Stimulated activated CD8-positive, alpha-beta memory T cell treated with anti-CD3 and anti-CD28 coated beads, Interleukin-7, amount 100 ng/mL, for 24 hours (primary cell): ENCODE measurements at regions not wholly inside any gene's neighbourhood (a gene's known extent, or its start where the extent isn't known, plus 50 kb on each side); places are given as distances from the start of the nearest gene placed in this dataset.

Source experiments
- DNase-seq: peaks from one replicate; pipeline ENCODE4 v3.0.0-alpha.2; 2020; ENCODE audit warnings: low read depth

DNA sequence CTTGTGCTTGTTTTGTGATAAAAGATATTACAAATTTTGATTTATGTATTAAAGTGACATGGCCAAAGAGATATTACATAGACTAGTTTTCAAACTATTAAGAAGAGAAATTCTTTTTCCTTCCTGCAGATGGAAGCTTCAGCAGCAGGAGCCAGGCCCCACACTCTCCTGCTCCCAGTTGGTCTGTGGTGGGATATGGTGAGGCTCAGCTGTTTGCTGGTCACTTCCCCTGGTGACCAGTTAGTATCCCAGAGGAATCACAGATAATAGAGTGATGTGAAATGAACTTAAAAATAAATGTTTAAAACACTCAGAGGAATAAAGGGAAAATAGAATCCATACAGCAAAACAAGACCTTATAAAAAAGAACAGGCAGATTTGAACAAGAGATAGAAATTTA lies 154.7 kb downstream of the KTN1 start:
- DNase-seq: no peak

- DNase-seq: no peak
Observed at GRCh38 chr14:55739967-55740648, 160.1 kb downstream of the KTN1 start.

- DNase-seq: no peak
Observed at GRCh38 chr14:55740649-55740989, 160.6 kb downstream of the KTN1 start.

GRCh38 chr14:55741240-55741639 lies 161.2 kb downstream of the KTN1 start:
- DNase-seq: no peak

DNA sequence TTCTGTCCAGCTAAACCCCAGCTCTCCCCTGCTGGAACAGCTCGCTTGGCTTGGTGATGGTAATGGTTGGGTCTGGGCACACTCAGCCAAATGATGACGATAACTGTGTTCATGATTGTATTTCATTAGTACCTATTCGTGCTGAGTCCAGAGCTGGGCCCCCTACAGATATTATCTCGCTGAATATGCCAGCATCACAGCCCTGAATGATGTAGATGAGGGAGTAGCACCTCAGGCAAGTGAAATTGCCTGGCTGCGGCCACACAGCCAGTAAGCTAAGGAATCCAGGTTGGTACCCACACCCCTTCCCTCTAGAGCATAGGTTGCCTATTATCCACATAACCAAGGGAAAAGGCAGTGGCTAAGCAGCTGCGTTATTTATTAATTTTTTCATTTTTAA lies 163.5 kb downstream of the KTN1 start:
- no peak for DNase-seq

DNA sequence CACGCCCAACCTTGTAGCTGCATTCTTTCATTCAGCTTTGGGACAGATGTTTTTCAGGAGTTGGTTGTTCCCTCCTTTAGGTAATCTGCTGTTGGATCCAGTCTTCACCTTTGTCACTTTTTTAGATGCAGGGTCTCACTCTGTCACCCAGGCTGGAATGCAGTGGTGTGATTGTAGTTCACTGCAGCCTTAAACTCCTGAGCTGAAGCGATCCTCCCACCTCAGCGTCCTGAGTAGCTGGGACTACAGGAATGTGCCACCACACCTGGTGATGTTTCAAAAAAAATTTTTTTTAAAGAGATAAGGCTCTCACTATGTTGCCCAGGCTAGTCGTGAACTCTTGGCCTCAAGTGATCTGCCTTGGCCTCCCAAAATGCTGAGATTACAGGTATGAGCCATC lies 164.3 kb downstream of the KTN1 start:
- DNase-seq: no peak

DNA sequence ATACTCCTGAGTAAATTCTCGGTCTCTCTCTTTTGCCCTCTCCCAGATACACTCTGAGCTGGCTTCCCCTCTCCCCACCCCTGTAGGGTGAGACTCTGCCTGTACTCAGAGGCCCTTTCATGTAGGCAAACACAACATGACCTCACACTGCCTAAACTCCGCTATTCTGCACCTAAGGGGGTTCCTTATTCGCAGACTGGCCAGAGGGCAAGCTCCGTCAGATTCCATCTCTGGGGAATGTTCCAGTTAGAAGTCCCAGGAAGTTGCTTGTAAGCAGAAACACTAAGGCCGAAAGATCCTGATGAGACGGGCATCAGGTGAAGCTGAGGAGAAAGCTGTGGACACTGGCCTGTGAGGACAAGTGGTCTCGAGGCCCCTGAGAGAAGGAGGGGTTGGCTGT lies 165.9 kb downstream of the KTN1 start:
- DNase-seq: no peak

GRCh38 chr14:55746558-55746957 lies 166.6 kb downstream of the KTN1 start:
- DNase-seq: no peak

- DNase-seq: no peak
Observed at GRCh38 chr14:55747186-55747585, 167.2 kb downstream of the KTN1 start.

- no peak for DNase-seq
Observed at GRCh38 chr14:55749201-55749812, 169.3 kb downstream of the KTN1 start.

DNA sequence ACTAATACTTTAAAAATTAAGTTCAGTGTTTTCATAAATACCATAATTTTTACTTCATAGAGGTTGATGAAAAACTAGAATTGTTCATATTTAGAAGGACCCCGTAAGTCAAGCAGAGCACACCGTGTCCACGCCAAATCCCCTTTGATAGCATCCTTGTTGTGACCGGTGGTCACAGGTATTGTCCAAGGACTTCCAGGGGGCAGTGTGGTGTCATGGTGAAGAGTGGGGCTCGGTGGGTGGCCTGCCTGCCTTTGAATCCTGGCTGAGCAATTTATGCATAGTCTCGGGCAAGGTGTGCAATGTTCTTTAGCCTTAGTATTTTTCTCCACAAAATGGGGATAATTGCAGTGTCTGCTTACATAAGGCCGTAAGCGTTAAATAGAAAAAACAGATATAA lies 169.9 kb downstream of the KTN1 start:
- no peak for DNase-seq

DNA sequence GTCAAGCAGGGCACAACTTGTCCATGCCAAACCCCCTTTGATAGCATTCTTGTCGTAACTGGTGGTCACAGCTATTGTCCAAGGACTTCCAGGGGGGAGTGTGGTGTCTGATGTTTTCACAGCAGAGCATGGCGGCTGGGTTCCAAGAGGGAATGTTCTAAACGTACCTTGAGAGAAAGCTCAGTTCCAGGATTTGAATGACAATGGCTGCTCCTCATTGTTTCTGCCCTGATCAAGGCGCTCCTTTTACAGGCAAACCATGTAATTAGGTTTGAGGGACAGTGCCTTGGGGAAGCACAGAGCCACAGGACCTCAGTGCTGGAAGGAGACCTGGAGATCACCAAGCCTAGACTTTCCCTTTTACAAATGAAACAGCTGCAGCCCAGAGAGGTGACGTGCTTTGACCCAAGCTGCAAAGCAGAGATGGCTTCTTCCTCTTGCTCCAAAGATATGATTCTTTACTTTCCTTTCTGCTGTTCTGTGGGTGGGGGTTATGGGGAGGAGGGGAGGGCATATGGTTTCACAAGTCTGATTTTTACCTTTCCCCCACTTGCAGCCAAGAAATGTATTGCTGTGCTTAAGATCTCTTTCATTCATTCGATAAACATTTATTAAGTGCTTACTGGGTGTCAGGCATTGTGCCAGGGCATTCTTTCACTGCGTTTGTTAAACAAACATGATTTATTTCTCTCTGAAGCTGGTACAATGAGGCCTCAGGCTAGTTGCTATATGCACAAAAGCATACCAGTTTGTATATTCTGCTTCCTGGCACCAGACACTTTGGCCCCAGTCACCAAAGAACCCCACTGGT lies 172.8 kb downstream of the KTN1 start:
- DNase-seq: no peak

DNA sequence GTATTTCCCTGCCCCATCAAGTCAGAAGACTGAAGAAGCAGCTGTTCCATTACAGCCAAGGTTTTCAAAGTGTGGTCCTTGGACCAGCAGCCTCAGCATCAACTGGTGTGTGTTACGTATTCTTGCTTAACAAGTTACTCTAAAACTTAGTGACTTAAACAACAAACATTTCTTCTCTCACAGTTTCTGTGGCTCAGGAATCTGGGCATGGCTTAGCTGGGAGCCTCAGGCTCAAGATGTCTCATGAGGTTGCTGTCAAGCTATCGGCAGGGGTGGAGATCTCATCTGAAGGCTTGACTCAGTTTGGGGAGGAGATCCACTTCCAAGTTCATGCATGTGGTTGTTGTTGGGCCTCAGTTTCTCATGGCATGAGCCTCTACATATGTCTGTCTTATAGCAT lies 174.5 kb downstream of the KTN1 start:
- no peak for DNase-seq

DNA sequence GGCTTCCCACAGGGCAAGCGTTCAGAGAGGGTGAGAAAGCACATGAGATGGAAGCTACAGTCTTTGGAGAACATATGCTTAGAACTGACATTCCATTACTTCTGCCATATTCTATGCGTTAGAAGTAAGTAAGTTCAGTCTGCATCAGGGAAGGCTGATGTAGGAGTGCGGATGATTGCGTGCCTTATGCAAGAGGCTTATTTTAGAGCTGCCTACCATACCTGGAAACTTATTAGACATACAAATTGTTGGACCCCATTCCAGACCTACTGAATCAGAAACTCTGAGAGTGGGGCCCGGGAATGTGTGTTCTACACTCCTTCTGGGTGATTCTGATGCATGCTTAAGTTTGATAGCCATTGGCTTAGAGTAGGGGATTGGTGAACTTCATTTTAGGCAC lies 174.9 kb downstream of the KTN1 start:
- no peak for DNase-seq

DNA sequence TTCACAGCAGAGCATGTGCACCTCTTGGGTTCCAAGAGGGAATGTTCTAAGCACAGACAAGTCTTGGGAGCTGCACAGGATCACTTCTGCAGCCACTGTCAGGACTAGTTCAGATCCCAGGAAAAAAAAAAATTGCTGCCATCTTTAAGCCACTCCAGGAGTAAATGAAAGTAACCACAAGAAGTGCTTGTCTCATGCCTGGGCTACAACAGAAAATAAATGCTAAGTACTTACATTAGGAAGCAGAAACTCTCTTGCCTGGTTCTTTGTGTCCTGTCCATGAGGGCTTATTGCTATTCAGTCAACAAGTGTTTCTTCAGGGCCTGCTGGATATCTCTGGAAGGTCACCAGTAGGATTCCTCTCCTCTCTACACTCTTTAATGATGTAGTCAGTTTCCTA lies 176.1 kb downstream of the KTN1 start:
- no peak for DNase-seq

GRCh38 chr14:55756557-55756956 lies 176.6 kb downstream of the KTN1 start:
- no peak for DNase-seq

GRCh38 chr14:55758796-55759195 lies 178.8 kb downstream of the KTN1 start:
- DNase-seq: no peak

GRCh38 chr14:55760789-55761566 lies 181.0 kb downstream of the KTN1 start:
- no peak for DNase-seq

- no peak for DNase-seq
Observed at GRCh38 chr14:55761651-55762050, 181.6 kb downstream of the KTN1 start.

DNA sequence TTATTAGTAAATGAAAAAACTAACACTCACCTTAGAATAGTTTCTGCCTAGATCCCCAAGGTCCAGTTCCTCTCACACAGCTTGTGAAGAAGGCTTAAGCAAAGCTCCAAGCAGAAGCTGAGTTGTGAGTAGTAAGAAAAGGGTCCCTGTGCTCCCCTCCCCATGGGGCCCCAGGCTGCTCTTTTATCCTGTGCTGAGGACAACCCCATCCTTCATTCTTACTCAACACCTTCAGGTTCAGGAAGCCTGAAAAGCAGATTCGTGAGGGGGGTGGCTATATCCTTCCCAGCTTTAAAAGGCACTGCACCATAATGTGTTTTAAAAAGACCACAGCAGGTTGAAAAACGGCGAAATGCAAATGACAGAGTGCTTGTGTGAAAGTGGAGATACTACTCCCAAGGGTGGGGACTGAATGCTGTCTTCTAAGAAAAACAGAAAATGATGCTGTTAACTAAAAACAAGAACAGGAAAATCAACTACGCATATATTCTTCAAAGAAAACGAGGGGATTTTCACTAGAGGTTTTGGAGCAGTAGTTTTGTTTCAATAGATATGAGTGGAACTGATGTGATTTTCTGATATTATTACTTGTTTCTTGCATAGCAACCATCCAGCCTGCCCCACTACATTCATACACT lies 182.7 kb downstream of the KTN1 start:
- DNase-seq: no peak

- DNase-seq: no peak
Observed at GRCh38 chr14:55764784-55765183, 184.8 kb downstream of the KTN1 start.

DNA sequence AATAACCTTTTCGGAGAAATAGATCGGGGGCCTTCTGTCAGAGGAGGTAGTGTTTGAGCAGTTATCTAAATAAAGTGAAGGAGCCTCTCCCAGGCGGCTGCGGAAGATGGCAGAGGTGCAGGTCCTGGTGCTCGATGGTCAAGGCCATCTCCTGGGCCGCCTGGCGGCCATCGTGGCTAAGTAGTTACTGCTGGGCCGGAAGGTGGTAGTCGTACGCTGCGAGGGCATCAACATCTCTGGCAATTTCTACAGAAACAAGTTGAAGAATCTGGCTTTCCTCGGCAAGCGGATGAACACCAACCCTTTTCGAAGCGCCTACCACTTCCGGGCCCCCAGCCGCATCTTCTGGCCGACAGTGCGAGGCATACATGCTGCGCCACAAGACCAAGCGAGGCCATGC lies 186.1 kb downstream of the KTN1 start:
- DNase-seq: no peak
